Activated CD8-positive, alpha-beta memory T cell treated with anti-CD3 and anti-CD28 coated beads, Interleukin-2, amount 50 U/mL, for 4 hours (primary cell): ENCODE measurements at regions not wholly inside any gene's neighbourhood (a gene's known extent, or its start where the extent isn't known, plus 50 kb on each side); places are given as distances from the start of the nearest gene placed in this dataset.

ENCODE experiments used
- DNase-seq: peaks from one replicate; pipeline ENCODE4 v3.0.0-alpha.2; 2020

GRCh38 chr19:31154021-31154420, 195.2 kb downstream of the TSHZ3 start:
- no peak for DNase-seq

- no peak for DNase-seq
These were observed 196.3 kb downstream of the TSHZ3 start for GRCh38 chr19:31152906-31153305.

GRCh38 chr19:31149441-31149941, 199.7 kb downstream of the TSHZ3 start:
- DNase-seq = no peak

GRCh38 chr19:31148671-31149070, 200.6 kb downstream of the TSHZ3 start:
- no peak for DNase-seq

GRCh38 chr19:31147234-31147633, 202.0 kb downstream of the TSHZ3 start:
- no peak for DNase-seq

GRCh38 chr19:31146546-31147183, 202.6 kb downstream of the TSHZ3 start:
- no peak for DNase-seq

GRCh38 chr19:31146015-31146414, 203.2 kb downstream of the TSHZ3 start:
- DNase-seq = no peak

- DNase-seq = no peak
These were observed 204.2 kb downstream of the TSHZ3 start for GRCh38 chr19:31145007-31145406.

GRCh38 chr19:31144075-31144870, 205.0 kb downstream of the TSHZ3 start:
- no peak for DNase-seq

GRCh38 chr19:31141301-31141700, 207.9 kb downstream of the TSHZ3 start:
- DNase-seq = no peak

GRCh38 chr19:31140717-31141116, 208.5 kb downstream of the TSHZ3 start:
- DNase-seq = no peak

- DNase-seq = no peak
These were observed 209.2 kb downstream of the TSHZ3 start for GRCh38 chr19:31139871-31140505.

GRCh38 chr19:31138077-31138476, 211.2 kb downstream of the TSHZ3 start:
- DNase-seq = no peak

GRCh38 chr19:31135841-31136240, 213.4 kb downstream of the TSHZ3 start:
- no peak for DNase-seq

GRCh38 chr19:31132753-31133110, 216.5 kb downstream of the TSHZ3 start:
- no peak for DNase-seq

GRCh38 chr19:31128291-31128690, 220.9 kb downstream of the TSHZ3 start:
- no peak for DNase-seq

- no peak for DNase-seq
These were observed 221.9 kb downstream of the TSHZ3 start for GRCh38 chr19:31127134-31127967.

- no peak for DNase-seq
These were observed 223.0 kb downstream of the TSHZ3 start for GRCh38 chr19:31126236-31126635.

GRCh38 chr19:31125071-31125470, 224.2 kb downstream of the TSHZ3 start:
- DNase-seq = no peak

GRCh38 chr19:31121501-31121900, 227.7 kb downstream of the TSHZ3 start:
- no peak for DNase-seq

- DNase-seq = no peak
These were observed 228.3 kb downstream of the TSHZ3 start for GRCh38 chr19:31120952-31121351.

GRCh38 chr19:31119951-31120690, 229.1 kb downstream of the TSHZ3 start:
- DNase-seq = no peak
